GM12878 (cell line): ENCODE measurements at regions not wholly inside any gene's neighbourhood (a gene's known extent, or its start where the extent isn't known, plus 50 kb on each side); places are given as distances from the start of the nearest gene placed in this dataset.

Source experiments
- ATAC-seq: fragments of 200-7000 bp; cut with Tn5 transposase; 3 replicates; pipeline ENCODE4 v1.9.1; 2020; ENCODE audit warnings: mild to moderate bottlenecking, moderate library complexity
- BruUV-seq: library from RNA; stranded (reverse); fragments of 400-500 nt; replicated peaks from 2 replicates; lab custom pipeline; 2021; lab: Mats Ljungman, UMichigan
- CTCF ChIA-PET: fragments of 300-600 bp; sonication (Branson Sonifier 250); formaldehyde crosslinking; extraction: SDS; loops from one replicate; lab custom pipeline; 2021; ENCODE audit warnings: inconsistent platforms; lab: Yijun Ruan, JAX
- POLR2A ChIA-PET: fragments of 350-600 bp; formaldehyde crosslinking; extraction: SDS; loops from one replicate; lab custom pipeline; 2021; ENCODE audit warnings: inconsistent platforms; lab: Charles Lee
- RAD21 ChIA-PET: fragments of 300-600 bp; sonication (Branson Sonifier 250); formaldehyde crosslinking; loops from one replicate; lab custom pipeline; 2023; ENCODE audit warnings: antibody characterized with exemption; ENCODE audit not compliant: unreplicated experiment; lab: Charles Lee
- SMC1A ChIA-PET: fragments of 300-600 bp; sonication (Branson Sonifier 250); formaldehyde crosslinking; loops from one replicate; lab custom pipeline; 2023; ENCODE audit not compliant: unreplicated experiment, uncharacterized antibody; lab: Charles Lee
- DNase-seq: peaks from one replicate; pipeline ENCODE4 v3.0.0-alpha.2; 2011; ENCODE audit warnings: low read depth, low spot score
- FAIRE-seq: peaks from 3 replicates; lab custom pipeline; 2011; peaks lifted over from hg19 to GRCh38; lab: Jason Lieb, UNC
- H2AFZ ChIP-seq: 2 replicates; pipeline ENCODE4 v1.6.0; 2011; ENCODE audit warnings: low read depth, low read length, control low read depth; ENCODE audit not compliant: control insufficient read depth
- H3K27ac ChIP-seq: 2 replicates; pipeline ENCODE4 v1.5.1; 2011; ENCODE audit warnings: control low read depth; ENCODE audit not compliant: control insufficient read depth, insufficient read depth
- H3K27me3 ChIP-seq, 2 experiments: replicated peaks in 1 of 2; 2 replicates each; pipeline versions ENCODE4 v1.6.0 to v1.6.1; 2011; ENCODE audit warnings: low read length in 1 of 2; ENCODE audit not compliant: control insufficient read depth in 2 of 2, insufficient read depth in 2 of 2
- H3K36me3 ChIP-seq, 2 experiments: 2 replicates each; pipeline ENCODE4 v1.5.1; 2011; ENCODE audit warnings: low read length in 1 of 2; ENCODE audit not compliant: control insufficient read depth in 2 of 2, insufficient read depth in 2 of 2
- H3K4me1 ChIP-seq: 2 replicates; pipeline ENCODE4 v1.6.1; 2011; ENCODE audit warnings: mild to moderate bottlenecking, low read length, moderate library complexity, mixed read lengths; ENCODE audit not compliant: control insufficient read depth, insufficient read depth
- H3K4me2 ChIP-seq: 2 replicates; pipeline ENCODE4 v1.6.0; 2011; ENCODE audit warnings: control low read depth; ENCODE audit not compliant: control insufficient read depth, insufficient read depth
- H3K4me3 ChIP-seq: fragments of 200-600 bp; sonication (generic); 2 replicates; pipeline ENCODE4 v1.5.1; 2016
- H3K79me2 ChIP-seq: 2 replicates; pipeline ENCODE4 v1.6.0; 2011; ENCODE audit warnings: low read length; ENCODE audit not compliant: control insufficient read depth, insufficient read depth
- H3K9ac ChIP-seq: 2 replicates; pipeline ENCODE4 v1.8.0; 2011; ENCODE audit warnings: low read length, control low read depth, mixed read lengths; ENCODE audit not compliant: control insufficient read depth, insufficient read depth
- H3K9me3 ChIP-seq: replicated peaks from 3 replicates; pipeline ENCODE4 v1.5.1; 2011; ENCODE audit warnings: mild to moderate bottlenecking, low read length; ENCODE audit not compliant: control insufficient read depth, insufficient read depth
- H4K20me1 ChIP-seq: 2 replicates; pipeline ENCODE4 v1.6.0; 2011; ENCODE audit not compliant: control insufficient read depth, insufficient read depth
- RCOR1 ChIP-seq: conservative IDR thresholded peaks from 2 replicates; pipeline ENCODE4 v1.6.1; 2012; ENCODE audit warnings: low read depth, low read length, improper control_type of control experiment
- RELB ChIP-seq: fragments of 450-650 bp; IDR thresholded peaks from 2 replicates; pipeline ENCODE4 v1.6.1; 2017; ENCODE audit warnings: low read depth, mild to moderate bottlenecking, moderate library complexity
- WGBS: methylation state at CpG from one replicate; pipeline ENCODE4 v1.1.6; 2016; ENCODE audit warnings: low lambda C conversion rate; ENCODE audit not compliant: insufficient replicate concordance, insufficient coverage; ENCODE audit errors: missing lambda C conversion rate; 5-methylcytosine and 5-hydroxymethylcytosine counted together
- in situ Hi-C: fragments of 300-500 bp; cut with MboI; formaldehyde crosslinking; loops from 9 replicates; pipeline ENCODE4 v1.14.3; 2018; ENCODE audit warnings: mixed read lengths
- intact Hi-C: fragments of 100-400 bp; cut with micrococcal nuclease; formaldehyde crosslinking; loops from one replicate; pipeline ENCODE4 v1.14.2; 2022; ENCODE audit not compliant: unreplicated experiment

GRCh38 chr5:87115839-87116364 is 151.8 kb upstream of the RASA1 start:
- H3K9ac ChIP-seq, result no peak overlapping the region
- ChIA-PET SMC1A (interaction anchor here (0.5 to 4.0 kb wide), 14 partner anchors 12 to 297 kb away, joined by 3 to 52 read pairs (median 16); partner anchors contain the start of gene CCNH), CTCF (interaction anchor here (1.2 kb wide), 1 partner anchor 102 kb away, joined by 3 read pairs; no protein-coding TSS in a partner anchor), RAD21 (interaction anchor here (1.4 to 8.1 kb wide), 6 partner anchors 12 to 114 kb away, joined by 7 to 81 read pairs (median 13); no protein-coding TSS in a partner anchor), POLR2A (interaction anchor here (0.9 to 1.9 kb wide), 3 partner anchors 11 to 118 kb away, joined by 3 to 9 read pairs (median 7); no protein-coding TSS in a partner anchor)
- no peak overlapping the region for H3K4me3 ChIP-seq
- H3K27ac ChIP-seq, result no peak overlapping the region
- H4K20me1 ChIP-seq, result no peaks in the 10 kb centered on the region
- no peak overlapping the region for H2AFZ ChIP-seq
- no peaks in the 10 kb centered on the region; the same call in 2 of the 3 replicates for H3K9me3 ChIP-seq
- BruUV-seq, result no TSS peak
- WGBS, result 64% methylated on average over 3 of the region's 3 CpGs
- in situ Hi-C loops (loop anchor here (5.0 kb wide), 1 partner anchor 116 kb away; no protein-coding TSS in a partner anchor), intact Hi-C loops (loop anchor here (2.0 to 10.0 kb wide), 2 partner anchors 35 to 149 kb away; partner anchors contain the start of gene RASA1)
- peaks cover 34% of the 10 kb centered on the region for H3K4me1 ChIP-seq
- DNase-seq (no peak), ATAC-seq (no peak), FAIRE-seq (no peak)
- TF ChIP-seq RCOR1, result no peak
- no peak for TF ChIP-seq RELB
- H3K79me2 ChIP-seq, result no peaks in the 10 kb centered on the region
- H3K4me2 ChIP-seq, result no peak overlapping the region
- no peaks in the 10 kb centered on the region for H3K36me3 ChIP-seq
- no peaks in the 10 kb centered on the region for H3K27me3 ChIP-seq
